PC-9 (cell line): ENCODE measurements at regions not wholly inside any gene's neighbourhood (a gene's known extent, or its start where the extent isn't known, plus 50 kb on each side); places are given as distances from the start of the nearest gene placed in this dataset.

Experiments used
- BruUV-seq: library from RNA; stranded (reverse); fragments of 400-500 nt; replicated peaks from 2 replicates; lab custom pipeline; 2021; lab: Mats Ljungman, UMichigan
- CTCF ChIA-PET: fragments of 300-600 bp; sonication (Branson Sonifier 250); formaldehyde crosslinking; loops from one replicate; lab custom pipeline; 2022; ENCODE audit warnings: antibody characterized with exemption; lab: Charles Lee
- POLR2A ChIA-PET: fragments of 300-600 bp; sonication (Branson Sonifier 250); formaldehyde crosslinking; loops from one replicate; lab custom pipeline; 2022; ENCODE audit warnings: antibody characterized with exemption; ENCODE audit not compliant: unreplicated experiment; lab: Charles Lee
- DNase-seq, 2 experiments: peaks; one replicate each; pipeline versions ENCODE4 v3.0.0 to v3.0.0-alpha.2; 2015 to 2022; ENCODE audit warnings: mixed read lengths in 1 of 2
- H2AFZ ChIP-seq: fragments of 200-600 bp; sonication (generic); 2 replicates; pipeline ENCODE4 v1.8.1; 2017; ENCODE audit warnings: antibody characterized with exemption
- H3F3A ChIP-seq: fragments of 200-600 bp; sonication (generic); 2 replicates; pipeline ENCODE4 v1.8.1; 2017; ENCODE audit warnings: antibody characterized with exemption, mild to moderate bottlenecking, low read depth; ENCODE audit not compliant: insufficient read depth
- H3K27ac ChIP-seq: fragments of 200-600 bp; sonication (generic); 2 replicates; pipeline ENCODE4 v1.6.1; 2016; ENCODE audit warnings: mixed run types
- H3K27me3 ChIP-seq: fragments of 200-600 bp; sonication (generic); 2 replicates; pipeline ENCODE4 v1.6.1; 2016; ENCODE audit warnings: low read depth, mixed run types; ENCODE audit not compliant: insufficient read depth
- H3K36me3 ChIP-seq: fragments of 200-600 bp; sonication (generic); 2 replicates; pipeline ENCODE4 v1.6.1; 2016; ENCODE audit warnings: low read depth, mixed run types
- H3K4me1 ChIP-seq: fragments of 200-600 bp; sonication (generic); replicated peaks from 2 replicates; pipeline ENCODE4 v1.6.1; 2016; ENCODE audit warnings: mixed run types; ENCODE audit not compliant: insufficient read depth
- H3K4me2 ChIP-seq: fragments of 200-600 bp; sonication (generic); 2 replicates; pipeline ENCODE4 v1.6.1; 2017; ENCODE audit warnings: mixed run types
- H3K4me3 ChIP-seq: fragments of 200-600 bp; sonication (generic); 2 replicates; pipeline ENCODE4 v1.6.1; 2016; ENCODE audit warnings: mixed run types
- H3K79me2 ChIP-seq: fragments of 200-600 bp; sonication (generic); 2 replicates; pipeline ENCODE4 v1.6.1; 2017; ENCODE audit warnings: low read depth, mixed run types
- H3K9me2 ChIP-seq: fragments of 200-600 bp; sonication (generic); 2 replicates; pipeline ENCODE4 v1.8.1; 2017; ENCODE audit warnings: mild to moderate bottlenecking; ENCODE audit not compliant: insufficient read depth
- H3K9me3 ChIP-seq: fragments of 200-600 bp; sonication (generic); 2 replicates; pipeline ENCODE4 v1.8.1; 2016; ENCODE audit warnings: low read depth; ENCODE audit not compliant: insufficient read depth
- H4K20me1 ChIP-seq: fragments of 200-600 bp; sonication (generic); 2 replicates; pipeline ENCODE4 v1.8.1; 2017; ENCODE audit not compliant: insufficient read depth
- EZH2 ChIP-seq: fragments of 200-600 bp; sonication (generic); IDR thresholded peaks from 2 replicates; pipeline ENCODE4 v1.8.0; 2017; ENCODE audit warnings: antibody characterized with exemption, low read depth
- intact Hi-C: fragments of 100-400 bp; cut with micrococcal nuclease; formaldehyde crosslinking; loops from one replicate; pipeline ENCODE4 v1.10.0; 2022; ENCODE audit not compliant: unreplicated experiment
- TF ChIP-seq, protein P1 (sequence below): fragments of 200-600 bp; sonication (generic); conservative IDR thresholded peaks from 2 replicates; pipeline ENCODE4 v1.6.1; 2017; ENCODE audit warnings: mixed run types, antibody characterized with exemption, mild to moderate bottlenecking, moderate library complexity

GRCh38 chr22:26898946-26899605 lies 241.7 kb downstream of the MIAT start:
- Histone ChIP-seq H3K27me3 (0 out of 2 replicates have a peak, but pooled peaks cover 3% of the 10 kb centered on the region), H4K20me1 (no peaks in the 10 kb centered on the region), H2AFZ (no peak overlapping the region), H3K4me1 (peaks cover 19% of the 10 kb centered on the region), H3K79me2 (no peaks in the 10 kb centered on the region), H3K4me3 (no peak overlapping the region), H3K9me2 (no peaks in the 10 kb centered on the region), H3K9me3 (no peaks in the 10 kb centered on the region), H3K27ac (no peak overlapping the region), H3K36me3 (no peaks in the 10 kb centered on the region), H3K4me2 (no peak overlapping the region), H3F3A (peaks cover 17% of the 10 kb centered on the region)
- POLR2A ChIA-PET = no interaction called here
- intact Hi-C loops = no loop called here
- TF ChIP-seq, protein P1, sequence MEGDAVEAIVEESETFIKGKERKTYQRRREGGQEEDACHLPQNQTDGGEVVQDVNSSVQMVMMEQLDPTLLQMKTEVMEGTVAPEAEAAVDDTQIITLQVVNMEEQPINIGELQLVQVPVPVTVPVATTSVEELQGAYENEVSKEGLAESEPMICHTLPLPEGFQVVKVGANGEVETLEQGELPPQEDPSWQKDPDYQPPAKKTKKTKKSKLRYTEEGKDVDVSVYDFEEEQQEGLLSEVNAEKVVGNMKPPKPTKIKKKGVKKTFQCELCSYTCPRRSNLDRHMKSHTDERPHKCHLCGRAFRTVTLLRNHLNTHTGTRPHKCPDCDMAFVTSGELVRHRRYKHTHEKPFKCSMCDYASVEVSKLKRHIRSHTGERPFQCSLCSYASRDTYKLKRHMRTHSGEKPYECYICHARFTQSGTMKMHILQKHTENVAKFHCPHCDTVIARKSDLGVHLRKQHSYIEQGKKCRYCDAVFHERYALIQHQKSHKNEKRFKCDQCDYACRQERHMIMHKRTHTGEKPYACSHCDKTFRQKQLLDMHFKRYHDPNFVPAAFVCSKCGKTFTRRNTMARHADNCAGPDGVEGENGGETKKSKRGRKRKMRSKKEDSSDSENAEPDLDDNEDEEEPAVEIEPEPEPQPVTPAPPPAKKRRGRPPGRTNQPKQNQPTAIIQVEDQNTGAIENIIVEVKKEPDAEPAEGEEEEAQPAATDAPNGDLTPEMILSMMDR = no peak
- TF ChIP-seq EZH2 = no peak
- no peak for DNase-seq
- BruUV-seq = no TSS peak
- CTCF ChIA-PET = no interaction called here

- H3K9me2 ChIP-seq = no peaks in the 10 kb centered on the region
- no peaks in the 10 kb centered on the region for H4K20me1 ChIP-seq
- no peaks in the 10 kb centered on the region for H3K79me2 ChIP-seq
- DNase-seq = no peak
- H3K4me1 ChIP-seq = peaks cover 4% of the 10 kb centered on the region; the same call in 1 of the 2 replicates
- no peak overlapping the region for H2AFZ ChIP-seq
- H3K4me2 ChIP-seq = no peak overlapping the region
- BruUV-seq = no TSS peak
- H3F3A ChIP-seq = peaks cover 4% of the 10 kb centered on the region; the same call in 1 of the 2 replicates
- TF ChIP-seq, protein P1 = no peak
- TF ChIP-seq EZH2 = no peak
- no peaks in the 10 kb centered on the region for H3K9me3 ChIP-seq
- H3K27me3 ChIP-seq = peaks cover 12% of the 10 kb centered on the region; the same call in 1 of the 2 replicates
- intact Hi-C loops = no loop called here
- no peak overlapping the region for H3K27ac ChIP-seq
- no peaks in the 10 kb centered on the region for H3K36me3 ChIP-seq
- no peak overlapping the region for H3K4me3 ChIP-seq
- POLR2A ChIA-PET = no interaction called here
- CTCF ChIA-PET = no interaction called here
Measured at GRCh38 chr22:26900787-26901186, 243.4 kb downstream of the MIAT start.

GRCh38 chr22:26901198-26901816 lies 243.9 kb downstream of the MIAT start:
- peaks cover 12% of the 10 kb centered on the region; the same call in 1 of the 2 replicates for H3K27me3 ChIP-seq
- no TSS peak for BruUV-seq
- H3F3A ChIP-seq = no peaks in the 10 kb centered on the region
- intact Hi-C loops = no loop called here
- no peak overlapping the region for H3K4me3 ChIP-seq
- H2AFZ ChIP-seq = no peak overlapping the region
- no peaks in the 10 kb centered on the region for H3K79me2 ChIP-seq
- no peaks in the 10 kb centered on the region for H3K9me2 ChIP-seq
- no peak for TF ChIP-seq EZH2
- TF ChIP-seq, protein P1 = no peak
- ChIA-PET POLR2A (no interaction called here), CTCF (no interaction called here)
- DNase-seq = no peak
- no peaks in the 10 kb centered on the region for H3K9me3 ChIP-seq
- H3K36me3 ChIP-seq = no peaks in the 10 kb centered on the region
- H3K4me1 ChIP-seq = no peaks in the 10 kb centered on the region
- H4K20me1 ChIP-seq = no peaks in the 10 kb centered on the region
- no peak overlapping the region for H3K27ac ChIP-seq
- no peak overlapping the region for H3K4me2 ChIP-seq
